ENCODE measurements at regions not wholly inside any gene's neighbourhood (a gene's known extent, or its start where the extent isn't known, plus 50 kb on each side); places are given as distances from the start of the nearest gene placed in this dataset.

DNA sequence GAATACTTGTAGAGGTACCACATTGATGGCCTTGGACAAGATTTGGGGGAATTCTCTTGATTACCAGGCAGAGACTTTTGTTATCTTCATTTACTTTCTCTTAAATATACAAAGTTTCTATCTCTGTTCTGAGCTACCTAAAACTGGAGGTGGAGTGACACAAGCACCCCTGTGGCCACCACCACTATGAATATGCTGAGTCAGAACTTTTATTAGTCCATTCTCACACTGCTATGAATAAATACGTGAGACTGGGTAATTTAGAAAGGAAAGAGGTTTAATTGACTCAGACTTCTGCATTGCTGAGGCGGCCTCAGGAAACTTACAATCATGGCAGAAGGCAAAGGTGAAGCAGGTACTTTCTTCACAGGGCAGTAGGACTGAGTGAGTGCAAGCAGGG lies 67.1 kb downstream of the RTL3 start:
- ChIA-PET CTCF (no interaction called here), POLR2A (ENCODE audit: low non-redundant PET) (no interaction called here)
- BruUV-seq (replicated peaks), result no TSS peak
- no peaks in the 10 kb centered on the region for H3K27me3 ChIP-seq (replicated peaks; ENCODE audit: insufficient read depth, low read depth, low read length, poor library complexity)
- no peak overlapping the region for H3K4me3 ChIP-seq (ENCODE audit: low read depth, low read length, poor library complexity, severe bottlenecking)
- H3K36me3 ChIP-seq (ENCODE audit: insufficient read depth, low read length, poor library complexity, severe bottlenecking), result no peaks in the 10 kb centered on the region
- no peak for TF ChIP-seq EZH2 (IDR thresholded peaks at IDR 0.05; ENCODE audit: borderline replicate concordance, low read depth, low read length, poor library complexity, severe bottlenecking)
- TF ChIP-seq, protein P1, sequence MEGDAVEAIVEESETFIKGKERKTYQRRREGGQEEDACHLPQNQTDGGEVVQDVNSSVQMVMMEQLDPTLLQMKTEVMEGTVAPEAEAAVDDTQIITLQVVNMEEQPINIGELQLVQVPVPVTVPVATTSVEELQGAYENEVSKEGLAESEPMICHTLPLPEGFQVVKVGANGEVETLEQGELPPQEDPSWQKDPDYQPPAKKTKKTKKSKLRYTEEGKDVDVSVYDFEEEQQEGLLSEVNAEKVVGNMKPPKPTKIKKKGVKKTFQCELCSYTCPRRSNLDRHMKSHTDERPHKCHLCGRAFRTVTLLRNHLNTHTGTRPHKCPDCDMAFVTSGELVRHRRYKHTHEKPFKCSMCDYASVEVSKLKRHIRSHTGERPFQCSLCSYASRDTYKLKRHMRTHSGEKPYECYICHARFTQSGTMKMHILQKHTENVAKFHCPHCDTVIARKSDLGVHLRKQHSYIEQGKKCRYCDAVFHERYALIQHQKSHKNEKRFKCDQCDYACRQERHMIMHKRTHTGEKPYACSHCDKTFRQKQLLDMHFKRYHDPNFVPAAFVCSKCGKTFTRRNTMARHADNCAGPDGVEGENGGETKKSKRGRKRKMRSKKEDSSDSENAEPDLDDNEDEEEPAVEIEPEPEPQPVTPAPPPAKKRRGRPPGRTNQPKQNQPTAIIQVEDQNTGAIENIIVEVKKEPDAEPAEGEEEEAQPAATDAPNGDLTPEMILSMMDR (conservative IDR thresholded peaks at IDR 0.05; ENCODE audit: low read depth, low read length), result no peak
- H3K9me3 ChIP-seq (ENCODE audit: low read depth, low read length, poor library complexity, severe bottlenecking), result no peaks in the 10 kb centered on the region
- no peak overlapping the region for H3K27ac ChIP-seq (ENCODE audit: low read depth, low read length, poor library complexity, severe bottlenecking)
- DNase-seq (ENCODE audit: low spot score), result no peak
- no peaks in the 10 kb centered on the region for H3K4me1 ChIP-seq (ENCODE audit: insufficient read depth, low read length, poor library complexity, severe bottlenecking)
- intact Hi-C loops (cut with micrococcal nuclease; ENCODE audit: unreplicated experiment), result no loop called here

DNA sequence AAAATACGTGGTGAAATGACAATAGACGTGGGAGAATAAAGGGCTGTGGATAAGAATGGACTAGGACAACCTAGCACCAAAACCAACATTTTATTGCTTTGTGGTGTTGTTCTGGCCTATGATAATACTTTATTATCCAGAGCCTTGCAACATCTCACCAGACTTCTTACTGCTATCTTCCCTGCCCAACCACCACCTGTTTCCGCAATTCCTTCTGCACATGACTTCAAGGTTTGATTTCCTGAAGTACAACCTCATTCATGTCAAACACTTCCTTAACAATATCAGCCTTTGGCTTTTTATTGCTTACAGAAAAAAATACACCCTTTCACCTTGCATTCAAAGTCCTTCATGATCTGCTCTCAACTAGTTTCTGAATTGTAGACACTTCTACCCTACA lies 84.8 kb downstream of the RTL3 start:
- DNase-seq (ENCODE audit: low spot score), result no peak
- H3K4me3 ChIP-seq (ENCODE audit: low read depth, low read length, poor library complexity, severe bottlenecking), result no peak overlapping the region
- ChIA-PET CTCF (no interaction called here), POLR2A (ENCODE audit: low non-redundant PET) (no interaction called here)
- intact Hi-C loops (cut with micrococcal nuclease; ENCODE audit: unreplicated experiment), result no loop called here
- no peaks in the 10 kb centered on the region for H3K9me3 ChIP-seq (ENCODE audit: low read depth, low read length, poor library complexity, severe bottlenecking)
- TF ChIP-seq, protein P1 (conservative IDR thresholded peaks at IDR 0.05; ENCODE audit: low read depth, low read length), result no peak
- no peak for TF ChIP-seq EZH2 (IDR thresholded peaks at IDR 0.05; ENCODE audit: borderline replicate concordance, low read depth, low read length, poor library complexity, severe bottlenecking)
- no peaks in the 10 kb centered on the region for H3K27me3 ChIP-seq (replicated peaks; ENCODE audit: insufficient read depth, low read depth, low read length, poor library complexity)
- H3K4me1 ChIP-seq (ENCODE audit: insufficient read depth, low read length, poor library complexity, severe bottlenecking), result no peaks in the 10 kb centered on the region
- BruUV-seq (replicated peaks), result no TSS peak
- no peaks in the 10 kb centered on the region for H3K36me3 ChIP-seq (ENCODE audit: insufficient read depth, low read length, poor library complexity, severe bottlenecking)
- no peak overlapping the region for H3K27ac ChIP-seq (ENCODE audit: low read depth, low read length, poor library complexity, severe bottlenecking)

DNA sequence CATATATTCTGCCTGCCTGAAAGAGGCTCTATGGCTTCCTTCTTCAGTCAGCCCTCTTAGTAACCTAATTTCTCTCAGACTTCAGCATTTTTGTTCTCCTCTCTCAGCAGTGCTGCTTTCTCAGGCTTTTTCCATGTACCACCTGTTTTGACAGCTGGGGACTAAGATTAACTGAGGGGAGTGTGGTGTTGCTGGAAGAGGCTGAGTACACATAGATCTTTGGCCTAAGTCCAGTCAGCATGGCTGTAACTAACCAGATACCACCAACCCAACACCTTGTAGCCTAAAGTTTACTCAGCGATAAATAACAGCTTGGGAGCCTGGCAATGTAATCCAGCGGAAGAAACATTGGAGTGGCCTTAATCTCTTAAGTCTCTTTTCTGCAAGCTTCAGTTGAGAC lies 85.5 kb downstream of the RTL3 start:
- CTCF ChIA-PET, result no interaction called here
- TF ChIP-seq, protein P1 (conservative IDR thresholded peaks at IDR 0.05; ENCODE audit: low read depth, low read length), result no peak
- TF ChIP-seq EZH2 (IDR thresholded peaks at IDR 0.05; ENCODE audit: borderline replicate concordance, low read depth, low read length, poor library complexity, severe bottlenecking), result no peak
- H3K9me3 ChIP-seq (ENCODE audit: low read depth, low read length, poor library complexity, severe bottlenecking), result no peaks in the 10 kb centered on the region
- no peak overlapping the region for H3K27ac ChIP-seq (ENCODE audit: low read depth, low read length, poor library complexity, severe bottlenecking)
- intact Hi-C loops (cut with micrococcal nuclease; ENCODE audit: unreplicated experiment), result no loop called here
- H3K36me3 ChIP-seq (ENCODE audit: insufficient read depth, low read length, poor library complexity, severe bottlenecking), result no peaks in the 10 kb centered on the region
- no TSS peak for BruUV-seq (replicated peaks)
- H3K4me3 ChIP-seq (ENCODE audit: low read depth, low read length, poor library complexity, severe bottlenecking), result no peak overlapping the region
- no peak for DNase-seq (ENCODE audit: low spot score)
- no peaks in the 10 kb centered on the region for H3K27me3 ChIP-seq (replicated peaks; ENCODE audit: insufficient read depth, low read depth, low read length, poor library complexity)
- POLR2A ChIA-PET (ENCODE audit: low non-redundant PET), result no interaction called here
- H3K4me1 ChIP-seq (ENCODE audit: insufficient read depth, low read length, poor library complexity, severe bottlenecking), result no peaks in the 10 kb centered on the region

All from A673 (cell line).